IPS-18a (cell line): ENCODE measurements at regions not wholly inside any gene's neighbourhood (a gene's known extent, or its start where the extent isn't known, plus 50 kb on each side); places are given as distances from the start of the nearest gene placed in this dataset.
"Not testable (repeated sequence)": the region's sequence is repeated elsewhere in the genome, so short reads cannot be mapped to it uniquely, and the experiment has no call there.

Experiments
- H3K27ac ChIP-seq: one replicate; pipeline ENCODE4 v1.5.1; 2013; ENCODE audit warnings: low read length
- H3K27me3 ChIP-seq: one replicate; pipeline ENCODE4 v1.6.1; 2013; ENCODE audit warnings: mild to moderate bottlenecking, low read length; ENCODE audit not compliant: control insufficient read depth, insufficient read depth
- H3K36me3 ChIP-seq: one replicate; pipeline ENCODE4 v1.6.1; 2013; ENCODE audit warnings: low read depth, low read length; ENCODE audit not compliant: control insufficient read depth
- H3K4me1 ChIP-seq: one replicate; pipeline ENCODE4 v1.6.1; 2013; ENCODE audit warnings: low read depth, low read length; ENCODE audit not compliant: control insufficient read depth
- H3K4me3 ChIP-seq: one replicate; pipeline ENCODE4 v1.5.1; 2013; ENCODE audit warnings: low read length
- H3K9ac ChIP-seq: one replicate; pipeline ENCODE4 v1.6.1; 2013; ENCODE audit warnings: mild to moderate bottlenecking, low read length, moderate library complexity
- H3K9me3 ChIP-seq: one replicate; pipeline ENCODE4 v1.6.1; 2013; ENCODE audit warnings: low read depth, low read length; ENCODE audit not compliant: control insufficient read depth

GRCh38 chr5:96219580-96220281 is 213.3 kb downstream of the PCSK1 start:
- H3K4me3 ChIP-seq = no peak overlapping the region
- H3K4me1 ChIP-seq = peaks cover 8% of the 10 kb centered on the region
- H3K36me3 ChIP-seq = no peaks in the 10 kb centered on the region
- H3K9me3 ChIP-seq = no peaks in the 10 kb centered on the region
- no peak overlapping the region for H3K27ac ChIP-seq
- no peaks in the 10 kb centered on the region for H3K27me3 ChIP-seq
- H3K9ac ChIP-seq = no peak overlapping the region

DNA sequence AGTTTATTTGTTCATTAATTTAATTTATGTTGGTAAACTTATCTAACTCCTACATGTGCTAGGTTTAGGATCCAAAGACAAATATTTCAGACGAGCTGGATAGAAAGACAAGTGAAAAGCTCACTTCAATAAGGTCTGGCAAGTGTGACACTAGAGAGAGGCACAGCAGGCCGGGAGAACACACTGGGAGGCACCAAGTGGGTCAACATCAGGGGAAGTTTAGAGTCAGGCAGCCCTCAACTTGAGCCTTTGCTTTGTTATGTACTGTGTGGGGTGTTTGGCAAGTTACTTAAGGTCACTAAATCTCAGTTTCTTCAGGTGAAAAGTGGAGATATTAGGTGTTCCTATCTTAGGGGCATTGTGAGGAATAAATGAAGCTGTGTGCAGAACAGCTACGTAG is 214.4 kb downstream of the PCSK1 start:
- no peak overlapping the region for H3K27ac ChIP-seq
- H3K9me3 ChIP-seq = no peaks in the 10 kb centered on the region
- no peak overlapping the region for H3K9ac ChIP-seq
- H3K4me3 ChIP-seq = no peak overlapping the region
- peaks cover 8% of the 10 kb centered on the region for H3K4me1 ChIP-seq
- H3K27me3 ChIP-seq = no peaks in the 10 kb centered on the region
- H3K36me3 ChIP-seq = no peaks in the 10 kb centered on the region

DNA sequence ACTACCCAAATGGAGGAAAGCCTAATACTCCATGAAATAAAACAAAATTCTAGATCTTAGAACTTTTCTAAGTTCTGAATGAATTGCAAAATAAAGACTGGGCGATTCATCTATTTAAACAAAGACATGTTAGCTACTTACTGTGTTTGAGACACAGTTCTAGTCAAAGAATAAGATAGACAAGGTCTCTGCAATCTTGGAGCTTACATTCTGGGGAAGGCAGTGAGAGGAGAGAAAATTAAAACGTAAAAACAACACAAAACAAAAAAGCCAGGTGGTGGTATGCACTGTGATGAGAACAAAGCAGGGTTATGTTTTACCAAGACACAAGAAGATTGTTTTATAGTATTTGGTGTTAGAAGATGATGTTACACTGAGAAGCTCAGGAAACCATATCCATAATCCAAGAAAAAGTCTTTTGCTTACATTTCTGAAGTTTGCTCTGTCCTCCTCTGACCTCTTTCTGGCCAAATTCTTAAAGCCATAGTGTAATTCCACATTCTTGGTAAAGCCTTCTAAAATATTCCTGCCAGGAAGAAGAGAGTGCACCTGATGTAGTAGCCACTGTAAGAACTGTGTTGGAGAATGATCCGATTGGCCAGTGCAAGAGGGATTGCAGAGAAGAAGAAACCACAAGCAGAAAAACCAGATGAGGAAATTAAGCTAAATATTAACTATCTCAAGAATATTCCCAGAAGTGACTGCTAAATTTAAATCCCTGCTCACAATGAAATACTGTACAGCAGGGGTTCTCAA is 218.4 kb downstream of the PCSK1 start:
- Histone ChIP-seq H3K27me3 (no peaks in the 10 kb centered on the region), H3K4me3 (no peak overlapping the region), H3K9ac (no peak overlapping the region), H3K27ac (no peak overlapping the region), H3K36me3 (no peaks in the 10 kb centered on the region), H3K4me1 (peaks cover 8% of the 10 kb centered on the region), H3K9me3 (no peaks in the 10 kb centered on the region)

- Histone ChIP-seq H3K27ac (no peak overlapping the region), H3K9ac (no peak overlapping the region), H3K27me3 (no peaks in the 10 kb centered on the region), H3K4me3 (no peak overlapping the region), H3K4me1 (no peaks in the 10 kb centered on the region), H3K9me3 (no peaks in the 10 kb centered on the region), H3K36me3 (no peaks in the 10 kb centered on the region)
Observed at GRCh38 chr5:96209829-96210228, 223.2 kb downstream of the PCSK1 start.

- no peaks in the 10 kb centered on the region for H3K27me3 ChIP-seq
- H3K4me1 ChIP-seq = no peaks in the 10 kb centered on the region
- H3K27ac ChIP-seq = no peak overlapping the region
- H3K4me3 ChIP-seq = no peak overlapping the region
- no peaks in the 10 kb centered on the region for H3K36me3 ChIP-seq
- H3K9ac ChIP-seq = no peak overlapping the region
- no peaks in the 10 kb centered on the region for H3K9me3 ChIP-seq
Observed at GRCh38 chr5:96207420-96207819, 225.6 kb downstream of the PCSK1 start.

- Histone ChIP-seq H3K9me3 (no peaks in the 10 kb centered on the region), H3K36me3 (no peaks in the 10 kb centered on the region), H3K4me3 (no peak overlapping the region), H3K27me3 (no peaks in the 10 kb centered on the region), H3K4me1 (no peaks in the 10 kb centered on the region), H3K27ac (no peak overlapping the region), H3K9ac (no peak overlapping the region)
Observed at GRCh38 chr5:96203761-96204160, 229.3 kb downstream of the PCSK1 start.

- no peaks in the 10 kb centered on the region for H3K9me3 ChIP-seq
- H3K4me1 ChIP-seq = no peaks in the 10 kb centered on the region
- H3K9ac ChIP-seq = no peak overlapping the region
- H3K27ac ChIP-seq = no peak overlapping the region
- H3K4me3 ChIP-seq = no peak overlapping the region
- no peaks in the 10 kb centered on the region for H3K36me3 ChIP-seq
- no peaks in the 10 kb centered on the region for H3K27me3 ChIP-seq
Observed at GRCh38 chr5:96201503-96201902, 231.5 kb downstream of the PCSK1 start.

DNA sequence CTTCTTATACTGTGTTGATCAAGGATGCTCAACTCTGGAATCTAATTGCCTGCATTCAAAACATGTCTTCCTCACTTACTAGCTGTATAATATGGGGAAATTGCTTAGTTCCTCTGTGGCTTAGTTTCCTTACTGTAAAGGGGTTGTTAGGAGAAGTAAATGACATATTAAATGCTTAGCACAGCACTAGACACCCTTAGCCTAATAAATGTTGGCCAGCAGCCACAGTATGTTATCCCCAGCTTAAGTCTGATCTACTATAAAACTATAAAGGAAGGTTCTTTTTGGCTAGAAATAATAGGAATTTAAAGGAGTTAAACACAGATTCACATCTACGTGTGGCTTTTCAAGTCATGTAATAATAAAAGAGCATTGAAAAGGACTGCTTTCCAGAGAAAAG is 232.4 kb downstream of the PCSK1 start:
- Histone ChIP-seq H3K9me3 (no peaks in the 10 kb centered on the region), H3K4me1 (no peaks in the 10 kb centered on the region), H3K27ac (no peak overlapping the region), H3K4me3 (no peak overlapping the region), H3K9ac (no peak overlapping the region), H3K27me3 (no peaks in the 10 kb centered on the region), H3K36me3 (no peaks in the 10 kb centered on the region)

DNA sequence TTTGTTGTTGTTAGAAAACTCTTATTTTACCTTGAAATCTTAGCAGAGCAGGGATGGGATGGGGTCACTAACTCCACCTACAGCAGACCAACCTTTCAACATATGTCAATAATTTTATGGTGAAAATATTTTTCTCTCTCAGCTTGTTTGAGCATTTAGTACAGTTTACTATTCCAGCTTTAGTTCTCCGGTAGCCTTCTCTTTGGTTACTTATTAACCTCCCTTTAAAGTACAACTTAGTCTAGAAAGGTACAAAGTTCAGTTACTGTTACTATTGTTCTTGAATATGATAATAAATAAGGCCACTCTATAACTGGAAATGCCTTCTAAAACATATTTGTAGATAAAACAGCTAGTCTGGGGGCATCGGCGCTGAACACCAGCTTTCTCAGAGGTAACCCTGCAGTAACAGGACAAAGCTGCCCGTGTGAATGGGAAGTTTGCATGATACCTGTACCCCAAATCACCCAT is 233.3 kb downstream of the PCSK1 start:
- no peak overlapping the region for H3K27ac ChIP-seq
- H3K9me3 ChIP-seq = no peaks in the 10 kb centered on the region
- no peaks in the 10 kb centered on the region for H3K36me3 ChIP-seq
- H3K27me3 ChIP-seq = no peaks in the 10 kb centered on the region
- H3K9ac ChIP-seq = no peak overlapping the region
- no peaks in the 10 kb centered on the region for H3K4me1 ChIP-seq
- H3K4me3 ChIP-seq = no peak overlapping the region

- H3K36me3 ChIP-seq = no peaks in the 10 kb centered on the region
- H3K27ac ChIP-seq = no peak overlapping the region
- no peaks in the 10 kb centered on the region for H3K9me3 ChIP-seq
- no peak overlapping the region for H3K4me3 ChIP-seq
- no peak overlapping the region for H3K9ac ChIP-seq
- H3K27me3 ChIP-seq = no peaks in the 10 kb centered on the region
- no peaks in the 10 kb centered on the region for H3K4me1 ChIP-seq
Observed at GRCh38 chr5:96198356-96199058, 234.5 kb downstream of the PCSK1 start.

GRCh38 chr5:96197767-96198166 is 235.3 kb downstream of the PCSK1 start:
- H3K36me3 ChIP-seq, H3K4me1 ChIP-seq, H3K9me3 ChIP-seq, H3K27me3 ChIP-seq, H3K4me3 ChIP-seq, H3K9ac ChIP-seq, H3K27ac ChIP-seq: not testable (repeated sequence)
